ACHN (cell line): ENCODE measurements at regions not wholly inside any gene's neighbourhood (a gene's known extent, or its start where the extent isn't known, plus 50 kb on each side); places are given as distances from the start of the nearest gene placed in this dataset.
"Not testable (repeated sequence)": the region's sequence is repeated elsewhere in the genome, so short reads cannot be mapped to it uniquely, and the experiment has no call there.

Source experiments
- DNase-seq: peaks from one replicate; pipeline ENCODE4 v3.0.0-alpha.2; 2015
- in situ Hi-C: cut with HindIII; loops from 2 replicates; pipeline ENCODE4 v1.10.0; 2017; ENCODE audit warnings: low sequenced_read_pairs, low pct_ligation_motif_present, low pct_unique_long_range_greater_than_20kb

GRCh38 chrX:113330416-113330815 is 489.8 kb upstream of the AMOT start:
- DNase-seq: no peak
- in situ Hi-C loops: no loop called here

- in situ Hi-C loops: no loop called here
- no peak for DNase-seq
Measured at GRCh38 chrX:113315927-113316326, 475.3 kb upstream of the AMOT start.

- in situ Hi-C loops: no loop called here
Measured at GRCh38 chrX:113305496-113305895, 464.9 kb upstream of the AMOT start.

GRCh38 chrX:113300580-113300979 is 459.9 kb upstream of the AMOT start:
- no peak for DNase-seq
- in situ Hi-C loops: no loop called here

More at GRCh38 chrX:113305496-113305895, 464.9 kb upstream of the AMOT start:
- peak; percentile 58 for DNase-seq

GRCh38 chrX:113297437-113297836 is 456.8 kb upstream of the AMOT start:
- no peak for DNase-seq
- in situ Hi-C loops: no loop called here

GRCh38 chrX:113289503-113289902 is 448.9 kb upstream of the AMOT start:
- DNase-seq: no peak
- in situ Hi-C loops: no loop called here

- in situ Hi-C loops: no loop called here
Measured at GRCh38 chrX:113287761-113288160, 447.1 kb upstream of the AMOT start.

GRCh38 chrX:113275804-113276203 is 435.2 kb upstream of the AMOT start:
- no peak for DNase-seq
- in situ Hi-C loops: no loop called here

More at GRCh38 chrX:113287761-113288160, 447.1 kb upstream of the AMOT start:
- no peak for DNase-seq

GRCh38 chrX:113274791-113275190 is 434.2 kb upstream of the AMOT start:
- in situ Hi-C loops: no loop called here
- DNase-seq: no peak

- in situ Hi-C loops: no loop called here
- no peak for DNase-seq
Measured at GRCh38 chrX:113274345-113274744, 433.7 kb upstream of the AMOT start.

GRCh38 chrX:113269203-113269602 is 428.6 kb upstream of the AMOT start:
- in situ Hi-C loops: no loop called here
- DNase-seq: no peak

- peak; percentile 3 for DNase-seq
- in situ Hi-C loops: no loop called here
Measured at GRCh38 chrX:113260474-113260873, 419.8 kb upstream of the AMOT start.

GRCh38 chrX:113222305-113222704 is 381.7 kb upstream of the AMOT start:
- in situ Hi-C loops: no loop called here
- no peak for DNase-seq

- no peak for DNase-seq
- in situ Hi-C loops: no loop called here
Measured at GRCh38 chrX:113212052-113212451, 371.4 kb upstream of the AMOT start.

- no peak for DNase-seq
- in situ Hi-C loops: no loop called here
Measured at GRCh38 chrX:113202601-113203000, 362.0 kb upstream of the AMOT start.

GRCh38 chrX:113195949-113196348 is 355.3 kb upstream of the AMOT start:
- no peak for DNase-seq
- in situ Hi-C loops: no loop called here

- DNase-seq: no peak
- in situ Hi-C loops: no loop called here
Measured at GRCh38 chrX:113192418-113192817, 351.8 kb upstream of the AMOT start.

- DNase-seq: no peak
- in situ Hi-C loops: no loop called here
Measured at GRCh38 chrX:113157496-113157895, 316.9 kb upstream of the AMOT start.

GRCh38 chrX:113154315-113154714 is 313.7 kb upstream of the AMOT start:
- in situ Hi-C loops, DNase-seq: not testable (repeated sequence)

GRCh38 chrX:113136836-113137235 is 296.2 kb upstream of the AMOT start:
- in situ Hi-C loops: no loop called here
- DNase-seq: no peak

- no peak for DNase-seq
- in situ Hi-C loops: no loop called here
Measured at GRCh38 chrX:113133316-113133715, 292.7 kb upstream of the AMOT start.
